ENCODE measurements at regions not wholly inside any gene's neighbourhood (a gene's known extent, or its start where the extent isn't known, plus 50 kb on each side); places are given as distances from the start of the nearest gene placed in this dataset.

DNA sequence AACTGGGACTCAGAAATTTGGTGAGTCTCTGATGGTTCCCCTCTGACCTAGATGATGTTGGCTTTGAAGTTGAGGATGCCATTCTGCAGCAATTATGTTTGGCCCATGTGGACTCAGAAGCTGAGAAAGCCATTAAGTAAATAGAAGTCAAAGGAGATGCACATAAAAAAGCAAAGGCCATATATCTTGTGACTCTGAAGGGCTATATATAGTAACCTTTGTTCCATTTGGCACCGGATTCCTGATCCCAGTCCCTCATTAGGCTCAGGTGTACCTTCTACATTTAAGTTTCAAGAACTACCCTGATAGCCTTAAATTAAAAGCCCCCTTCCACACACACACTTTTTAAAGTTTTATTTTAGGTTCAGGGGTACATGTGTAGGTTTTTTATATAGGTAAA lies 50.0 kb upstream of the PDK4 start:
- no peak for ATAC-seq

More for the DNA sequence above, 50.0 kb upstream of the PDK4 start:
- TF ChIP-seq ZC3H10 (CRISPR knock-in tag; IDR thresholded peaks at IDR 0.05), result no peak
- no peak for TF ChIP-seq TOX (CRISPR knock-in tag; IDR thresholded peaks at IDR 0.05; ENCODE audit: borderline replicate concordance)
- no peak for TF ChIP-seq ISL1 (CRISPR knock-in tag; IDR thresholded peaks at IDR 0.05)
- TF ChIP-seq TCF4 (CRISPR knock-in tag; IDR thresholded peaks at IDR 0.05; ENCODE audit: borderline replicate concordance), result no peak
- TF ChIP-seq ZNF70 (CRISPR knock-in tag; IDR thresholded peaks at IDR 0.05), result no peak
- TF ChIP-seq PPARA (CRISPR knock-in tag; IDR thresholded peaks at IDR 0.05; ENCODE audit: borderline replicate concordance), result no peak
- no peak for TF ChIP-seq SNAI2 (CRISPR knock-in tag; IDR thresholded peaks at IDR 0.05)
- TF ChIP-seq ESRRG (CRISPR knock-in tag; IDR thresholded peaks at IDR 0.05), result no peak
- TF ChIP-seq, protein P1, sequence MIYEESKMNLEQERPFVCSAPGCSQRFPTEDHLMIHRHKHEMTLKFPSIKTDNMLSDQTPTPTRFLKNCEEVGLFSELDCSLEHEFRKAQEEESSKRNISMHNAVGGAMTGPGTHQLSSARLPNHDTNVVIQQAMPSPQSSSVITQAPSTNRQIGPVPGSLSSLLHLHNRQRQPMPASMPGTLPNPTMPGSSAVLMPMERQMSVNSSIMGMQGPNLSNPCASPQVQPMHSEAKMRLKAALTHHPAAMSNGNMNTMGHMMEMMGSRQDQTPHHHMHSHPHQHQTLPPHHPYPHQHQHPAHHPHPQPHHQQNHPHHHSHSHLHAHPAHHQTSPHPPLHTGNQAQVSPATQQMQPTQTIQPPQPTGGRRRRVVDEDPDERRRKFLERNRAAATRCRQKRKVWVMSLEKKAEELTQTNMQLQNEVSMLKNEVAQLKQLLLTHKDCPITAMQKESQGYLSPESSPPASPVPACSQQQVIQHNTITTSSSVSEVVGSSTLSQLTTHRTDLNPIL (CRISPR knock-in tag; IDR thresholded peaks at IDR 0.05; ENCODE audit: low read depth), result no peak
- no peak for TF ChIP-seq ZNF565 (CRISPR knock-in tag; conservative IDR thresholded peaks at IDR 0.05; ENCODE audit: low read depth)
- TF ChIP-seq, protein P2, sequence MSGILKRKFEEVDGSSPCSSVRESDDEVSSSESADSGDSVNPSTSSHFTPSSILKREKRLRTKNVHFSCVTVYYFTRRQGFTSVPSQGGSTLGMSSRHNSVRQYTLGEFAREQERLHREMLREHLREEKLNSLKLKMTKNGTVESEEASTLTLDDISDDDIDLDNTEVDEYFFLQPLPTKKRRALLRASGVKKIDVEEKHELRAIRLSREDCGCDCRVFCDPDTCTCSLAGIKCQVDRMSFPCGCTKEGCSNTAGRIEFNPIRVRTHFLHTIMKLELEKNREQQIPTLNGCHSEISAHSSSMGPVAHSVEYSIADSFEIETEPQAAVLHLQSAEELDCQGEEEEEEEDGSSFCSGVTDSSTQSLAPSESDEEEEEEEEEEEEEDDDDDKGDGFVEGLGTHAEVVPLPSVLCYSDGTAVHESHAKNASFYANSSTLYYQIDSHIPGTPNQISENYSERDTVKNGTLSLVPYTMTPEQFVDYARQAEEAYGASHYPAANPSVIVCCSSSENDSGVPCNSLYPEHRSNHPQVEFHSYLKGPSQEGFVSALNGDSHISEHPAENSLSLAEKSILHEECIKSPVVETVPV (CRISPR knock-in tag; IDR thresholded peaks at IDR 0.05), result no peak
- no peak for TF ChIP-seq ARNTL (CRISPR knock-in tag; IDR thresholded peaks at IDR 0.05; ENCODE audit: borderline replicate concordance, low read depth)
- TF ChIP-seq, protein P3, sequence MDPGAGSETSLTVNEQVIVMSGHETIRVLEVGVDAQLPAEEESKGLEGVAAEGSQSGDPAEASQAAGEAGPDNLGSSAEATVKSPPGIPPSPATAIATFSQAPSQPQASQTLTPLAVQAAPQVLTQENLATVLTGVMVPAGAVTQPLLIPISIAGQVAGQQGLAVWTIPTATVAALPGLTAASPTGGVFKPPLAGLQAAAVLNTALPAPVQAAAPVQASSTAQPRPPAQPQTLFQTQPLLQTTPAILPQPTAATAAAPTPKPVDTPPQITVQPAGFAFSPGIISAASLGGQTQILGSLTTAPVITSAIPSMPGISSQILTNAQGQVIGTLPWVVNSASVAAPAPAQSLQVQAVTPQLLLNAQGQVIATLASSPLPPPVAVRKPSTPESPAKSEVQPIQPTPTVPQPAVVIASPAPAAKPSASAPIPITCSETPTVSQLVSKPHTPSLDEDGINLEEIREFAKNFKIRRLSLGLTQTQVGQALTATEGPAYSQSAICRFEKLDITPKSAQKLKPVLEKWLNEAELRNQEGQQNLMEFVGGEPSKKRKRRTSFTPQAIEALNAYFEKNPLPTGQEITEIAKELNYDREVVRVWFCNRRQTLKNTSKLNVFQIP (CRISPR knock-in tag; IDR thresholded peaks at IDR 0.05; ENCODE audit: borderline replicate concordance, low read depth), result no peak
- no peak for TF ChIP-seq ZNF8 (CRISPR knock-in tag; IDR thresholded peaks at IDR 0.05)
- TF ChIP-seq OSR1 (CRISPR knock-in tag; IDR thresholded peaks at IDR 0.05), result no peak
- TF ChIP-seq ZFP3 (CRISPR knock-in tag; IDR thresholded peaks at IDR 0.05), result no peak
- no peak for TF ChIP-seq CSDC2 (CRISPR knock-in tag; IDR thresholded peaks at IDR 0.05)
